PC-3 (cell line): ENCODE measurements at regions not wholly inside any gene's neighbourhood (a gene's known extent, or its start where the extent isn't known, plus 50 kb on each side); places are given as distances from the start of the nearest gene placed in this dataset.
A peak's percentile ranks its signal among the peaks of the same experiment; 100 is the strongest.

Experiments used
- ATAC-seq: fragments of 200-7000 bp; cut with Tn5 transposase; 2 replicates; pipeline ENCODE4 v1.9.1; 2020; ENCODE audit warnings: mild to moderate bottlenecking, moderate library complexity
- BruUV-seq: library from RNA; stranded (reverse); fragments of 400-500 nt; replicated peaks from 2 replicates; lab custom pipeline; 2021; lab: Mats Ljungman, UMichigan
- CTCF ChIA-PET: fragments of 300-600 bp; sonication (Branson Sonifier 250); formaldehyde crosslinking; loops from one replicate; lab custom pipeline; 2022; ENCODE audit warnings: antibody characterized with exemption; lab: Charles Lee
- POLR2A ChIA-PET: fragments of 300-600 bp; sonication (Branson Sonifier 250); formaldehyde crosslinking; loops from one replicate; lab custom pipeline; 2022; ENCODE audit warnings: antibody characterized with exemption; ENCODE audit not compliant: unreplicated experiment; lab: Charles Lee
- DNase-seq: peaks from one replicate; pipeline ENCODE4 v3.0.0-alpha.2; 2015
- H2AFZ ChIP-seq: fragments of 300-600 bp; sonication (generic); 2 replicates; pipeline ENCODE4 v1.6.0; 2016; ENCODE audit warnings: antibody characterized with exemption, low read length
- H3F3A ChIP-seq: fragments of 300-600 bp; sonication (generic); one replicate; pipeline ENCODE4 v1.6.0; 2017; ENCODE audit warnings: antibody characterized with exemption, low read length, control low read depth, mild to moderate bottlenecking; ENCODE audit not compliant: unreplicated experiment
- H3K27ac ChIP-seq: fragments of 300-600 bp; sonication (generic); 2 replicates; pipeline ENCODE4 v1.5.1; 2016; ENCODE audit warnings: mild to moderate bottlenecking, low read length
- H3K27me3 ChIP-seq: fragments of 300-600 bp; sonication (generic); 2 replicates; pipeline ENCODE4 v1.6.1; 2016; ENCODE audit warnings: low read length, mixed read lengths
- H3K36me3 ChIP-seq: fragments of 300-600 bp; sonication (generic); 2 replicates; pipeline ENCODE4 v1.6.1; 2016; ENCODE audit warnings: low read depth, mixed run types, low read length, mixed read lengths
- H3K4me1 ChIP-seq: fragments of 300-600 bp; sonication (generic); 2 replicates; pipeline ENCODE4 v1.5.1; 2016; ENCODE audit warnings: low read length; ENCODE audit not compliant: insufficient read depth
- H3K4me2 ChIP-seq: fragments of 300-600 bp; sonication (generic); 2 replicates; pipeline ENCODE4 v1.6.0; 2016; ENCODE audit warnings: low read length
- H3K4me3 ChIP-seq: fragments of 300-600 bp; sonication (generic); 2 replicates; pipeline ENCODE4 v1.5.1; 2016; ENCODE audit warnings: mild to moderate bottlenecking, low read length, mixed read lengths
- H3K79me2 ChIP-seq: fragments of 300-600 bp; sonication (generic); 2 replicates; pipeline ENCODE4 v1.6.1; 2017; ENCODE audit warnings: low read length, mixed read lengths
- H3K9ac ChIP-seq: fragments of 300-600 bp; sonication (generic); 2 replicates; pipeline ENCODE4 v1.6.0; 2016; ENCODE audit warnings: mild to moderate bottlenecking, low read length
- H3K9me2 ChIP-seq: fragments of 300-600 bp; sonication (generic); replicated peaks from 2 replicates; pipeline ENCODE4 v1.6.1; 2016; ENCODE audit warnings: mixed run types, low read length, mixed read lengths
- H3K9me3 ChIP-seq: fragments of 300-600 bp; sonication (generic); 2 replicates; pipeline ENCODE4 v1.6.1; 2016; ENCODE audit warnings: low read length, mixed read lengths
- H4K20me1 ChIP-seq: fragments of 300-600 bp; sonication (generic); 2 replicates; pipeline ENCODE4 v1.6.1; 2016; ENCODE audit warnings: low read length, mixed read lengths
- CTCF ChIP-seq: fragments of 300-600 bp; sonication (generic); conservative IDR thresholded peaks from 2 replicates; pipeline ENCODE4 v1.5.1; 2017; ENCODE audit warnings: antibody characterized with exemption, low read depth, mild to moderate bottlenecking, low read length
- EZH2 ChIP-seq: fragments of 300-600 bp; sonication (generic); IDR thresholded peaks from one replicate; pipeline ENCODE4 v1.6.1; 2017; ENCODE audit warnings: antibody characterized with exemption, mild to moderate bottlenecking, low read length; ENCODE audit not compliant: unreplicated experiment
- EZH2phosphoT487 ChIP-seq: fragments of 300-600 bp; sonication (generic); IDR thresholded peaks from 2 replicates; pipeline ENCODE4 v1.6.1; 2018; ENCODE audit warnings: mild to moderate bottlenecking, antibody characterized with exemption, low read length, borderline replicate concordance
- intact Hi-C: fragments of 100-400 bp; cut with micrococcal nuclease; formaldehyde crosslinking; loops from 2 replicates; pipeline ENCODE4 v1.9.0; 2023

GRCh38 chr22:22099833-22100812 is 117.5 kb upstream of the TOP3B start:
- no peaks in the 10 kb centered on the region for H3K79me2 ChIP-seq
- no peaks in the 10 kb centered on the region for H3K9me2 ChIP-seq
- CTCF ChIA-PET, result interaction anchor here (0.6 to 1.4 kb wide), 3 partner anchors 11 to 95 kb away, joined by 3 to 5 read pairs (median 3); no protein-coding TSS in a partner anchor
- DNase-seq (peak; percentile 39), ATAC-seq (peak; percentile 81)
- H4K20me1 ChIP-seq, result no peaks in the 10 kb centered on the region
- POLR2A ChIA-PET, result no interaction called here
- H3K27me3 ChIP-seq, result peaks cover 19% of the 10 kb centered on the region
- BruUV-seq, result no TSS peak
- H3K36me3 ChIP-seq, result no peaks in the 10 kb centered on the region
- no peak overlapping the region for H3K27ac ChIP-seq
- no peaks in the 10 kb centered on the region for H3F3A ChIP-seq
- no peak overlapping the region for H3K4me2 ChIP-seq
- peak; percentile 60 for TF ChIP-seq CTCF
- no peak for TF ChIP-seq EZH2phosphoT487
- peak overlapping the region; percentile 55; the same call in 1 of the 2 replicates for H2AFZ ChIP-seq
- no peak overlapping the region for H3K9ac ChIP-seq
- H3K4me1 ChIP-seq, result no peaks in the 10 kb centered on the region
- H3K9me3 ChIP-seq, result no peaks in the 10 kb centered on the region
- H3K4me3 ChIP-seq, result no peak overlapping the region
- intact Hi-C loops, result loop anchor here (10.0 kb wide), 1 partner anchor 45 kb away; no protein-coding TSS in a partner anchor

GRCh38 chr22:22099194-22099486 is 116.6 kb upstream of the TOP3B start:
- Histone ChIP-seq H3F3A (no peaks in the 10 kb centered on the region), H3K27ac (no peak overlapping the region), H3K4me1 (no peaks in the 10 kb centered on the region), H3K9me2 (no peaks in the 10 kb centered on the region), H3K9me3 (no peaks in the 10 kb centered on the region), H3K4me3 (no peak overlapping the region), H3K9ac (no peak overlapping the region), H2AFZ (no peak overlapping the region), H3K4me2 (no peak overlapping the region), H4K20me1 (no peaks in the 10 kb centered on the region), H3K27me3 (peaks cover 29% of the 10 kb centered on the region), H3K79me2 (no peaks in the 10 kb centered on the region), H3K36me3 (no peaks in the 10 kb centered on the region)
- no TSS peak for BruUV-seq
- ChIA-PET CTCF (interaction anchor here (0.6 kb wide), 1 partner anchor 96 kb away, joined by 3 read pairs; no protein-coding TSS in a partner anchor), POLR2A (no interaction called here)
- intact Hi-C loops, result loop anchor here (10.0 kb wide), 1 partner anchor 46 kb away; no protein-coding TSS in a partner anchor
- DNase-seq (no peak), ATAC-seq (no peak)
- no peak for TF ChIP-seq EZH2phosphoT487
- no peak for TF ChIP-seq CTCF
- no peak for TF ChIP-seq EZH2
